ENCODE measurements at regions not wholly inside any gene's neighbourhood (a gene's known extent, or its start where the extent isn't known, plus 50 kb on each side); places are given as distances from the start of the nearest gene placed in this dataset.

- H3K36me3 Mint-ChIP-seq, result no peaks in the 10 kb centered on the region
- no peak for DNase-seq
- H3K27me3 Mint-ChIP-seq (ENCODE audit: low read depth in 3 of 3), result no peaks in the 10 kb centered on the region
- H3K27ac Mint-ChIP-seq, result peak overlapping the region in 1 of 6 donors; percentile 18
- no peaks in the 10 kb centered on the region for H3K9me3 Mint-ChIP-seq
- peaks cover 20 to 24% of the 10 kb centered on the region in 2 donors for H3K4me1 Mint-ChIP-seq
- H3K4me3 Mint-ChIP-seq, result no peak overlapping the region
These were observed 51.3 kb upstream of the PIK3CG start for GRCh38 chr7:106813705-106814305.

GRCh38 chr7:106814887-106815286 lies 50.2 kb upstream of the PIK3CG start:
- no peaks in the 10 kb centered on the region for H3K27me3 Mint-ChIP-seq (ENCODE audit: low read depth in 3 of 3)
- no peaks in the 10 kb centered on the region for H3K9me3 Mint-ChIP-seq
- no peaks in the 10 kb centered on the region for H3K36me3 Mint-ChIP-seq
- no peak overlapping the region for H3K4me3 Mint-ChIP-seq
- DNase-seq, result no peak
- H3K27ac Mint-ChIP-seq, result no peak overlapping the region
- peaks cover 20 to 22% of the 10 kb centered on the region in 2 donors for H3K4me1 Mint-ChIP-seq

Measured in immature natural killer cell (primary cell).